ENCODE measurements at regions not wholly inside any gene's neighbourhood (a gene's known extent, or its start where the extent isn't known, plus 50 kb on each side); places are given as distances from the start of the nearest gene placed in this dataset.

- TF ChIP-seq CTCF (IDR thresholded peaks at IDR 0.05): no peak
These were observed 650.3 kb downstream of the CCDC171 start for GRCh38 chr9:16202914-16203728.

GRCh38 chr9:16203729-16204573 lies 651.1 kb downstream of the CCDC171 start:
- TF ChIP-seq CTCF (IDR thresholded peaks at IDR 0.05): no peak

- TF ChIP-seq CTCF (IDR thresholded peaks at IDR 0.05): no peak
These were observed 652.6 kb downstream of the CCDC171 start for GRCh38 chr9:16205455-16205854.

GRCh38 chr9:16206518-16206917 lies 653.7 kb downstream of the CCDC171 start:
- no peak for TF ChIP-seq CTCF (IDR thresholded peaks at IDR 0.05)

- TF ChIP-seq CTCF (IDR thresholded peaks at IDR 0.05): no peak
These were observed 654.3 kb downstream of the CCDC171 start for GRCh38 chr9:16207161-16207560.

GRCh38 chr9:16210440-16210839 lies 657.6 kb downstream of the CCDC171 start:
- TF ChIP-seq CTCF (IDR thresholded peaks at IDR 0.05): no peak

DNA sequence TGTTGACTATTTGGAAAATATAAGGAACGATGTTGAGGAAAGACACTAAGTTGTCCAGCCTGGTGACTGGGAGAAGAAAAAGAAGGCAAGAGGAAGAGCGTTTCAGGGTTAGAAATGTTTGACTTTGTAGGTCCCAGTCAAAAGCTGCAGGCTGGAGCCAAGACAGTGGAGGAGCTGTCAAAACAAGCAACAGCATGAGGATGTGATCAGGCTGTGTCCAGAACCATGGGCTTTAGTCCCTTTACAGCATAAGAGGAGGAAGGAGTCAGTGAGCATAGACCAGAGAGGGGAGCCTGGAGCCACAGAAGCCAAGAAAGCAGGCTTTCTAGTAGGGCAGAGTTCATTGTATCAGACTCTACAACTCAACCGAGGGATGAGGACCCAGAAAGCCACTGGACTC lies 658.5 kb downstream of the BNC2 start:
- TF ChIP-seq CTCF (IDR thresholded peaks at IDR 0.05): no peak
